ENCODE measurements at regions not wholly inside any gene's neighbourhood (a gene's known extent, or its start where the extent isn't known, plus 50 kb on each side); places are given as distances from the start of the nearest gene placed in this dataset.

DNA sequence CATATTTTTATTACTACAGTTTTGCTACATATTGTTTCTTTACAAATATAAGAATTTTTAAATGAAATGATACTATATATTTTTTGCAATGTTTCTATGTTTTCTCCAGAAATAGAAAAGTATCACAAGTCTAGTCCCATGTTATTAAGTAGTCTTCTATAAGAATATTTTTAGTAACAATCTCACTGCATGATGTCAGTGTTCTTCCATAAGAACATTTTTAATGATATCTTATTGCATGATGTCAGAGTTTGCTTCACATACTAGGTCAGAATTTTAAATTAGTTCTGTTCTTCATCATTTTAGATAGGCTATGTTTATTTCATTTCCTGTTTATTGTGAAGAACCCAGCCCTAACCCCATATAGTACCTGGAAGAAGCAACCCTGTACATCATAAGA lies 265.3 kb upstream of the IL12A start:
- Mint-ChIP-seq H3K9me3 (peaks cover 0 to 4% of the 10 kb centered on the region in 2 donors), H3K27ac (no peak overlapping the region), H3K4me1 (ENCODE audit: low read depth) (no peaks in the 10 kb centered on the region), H3K27me3 (ENCODE audit: low read depth) (no peaks in the 10 kb centered on the region), H3K36me3 (ENCODE audit: insufficient read depth in 2 of 2) (no peaks in the 10 kb centered on the region), H3K4me3 (no peak overlapping the region)
- ATAC-seq (replicated peaks in 1 of 2) (no peak), DNase-seq (no peak)

DNA sequence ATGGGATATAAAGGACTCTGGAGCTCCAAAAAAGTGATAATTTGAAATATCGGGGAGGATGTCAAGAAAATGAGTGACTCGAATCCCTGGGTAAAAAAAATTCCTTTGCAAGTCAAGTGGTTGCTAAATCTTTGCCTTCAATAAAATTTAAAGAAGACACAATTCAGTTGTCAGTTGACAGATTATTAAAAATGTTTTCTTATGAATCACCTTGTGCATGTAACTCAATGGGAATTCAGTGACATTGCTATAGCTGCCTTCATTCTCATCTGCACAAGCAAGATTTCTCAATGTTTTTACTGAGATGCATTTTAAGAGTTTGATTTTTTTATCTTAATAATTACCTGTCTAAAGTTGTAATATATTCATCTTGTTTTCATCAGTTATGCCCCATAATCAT lies 264.0 kb upstream of the IL12A start:
- Mint-ChIP-seq H3K36me3 (ENCODE audit: insufficient read depth in 2 of 2) (no peaks in the 10 kb centered on the region), H3K4me3 (no peak overlapping the region), H3K27me3 (ENCODE audit: low read depth) (no peaks in the 10 kb centered on the region), H3K4me1 (ENCODE audit: low read depth) (no peaks in the 10 kb centered on the region), H3K27ac (no peak overlapping the region), H3K9me3 (peaks cover 0 to 4% of the 10 kb centered on the region in 2 donors)
- DNase-seq, result no peak
- no peak for ATAC-seq (replicated peaks in 1 of 2)

DNA sequence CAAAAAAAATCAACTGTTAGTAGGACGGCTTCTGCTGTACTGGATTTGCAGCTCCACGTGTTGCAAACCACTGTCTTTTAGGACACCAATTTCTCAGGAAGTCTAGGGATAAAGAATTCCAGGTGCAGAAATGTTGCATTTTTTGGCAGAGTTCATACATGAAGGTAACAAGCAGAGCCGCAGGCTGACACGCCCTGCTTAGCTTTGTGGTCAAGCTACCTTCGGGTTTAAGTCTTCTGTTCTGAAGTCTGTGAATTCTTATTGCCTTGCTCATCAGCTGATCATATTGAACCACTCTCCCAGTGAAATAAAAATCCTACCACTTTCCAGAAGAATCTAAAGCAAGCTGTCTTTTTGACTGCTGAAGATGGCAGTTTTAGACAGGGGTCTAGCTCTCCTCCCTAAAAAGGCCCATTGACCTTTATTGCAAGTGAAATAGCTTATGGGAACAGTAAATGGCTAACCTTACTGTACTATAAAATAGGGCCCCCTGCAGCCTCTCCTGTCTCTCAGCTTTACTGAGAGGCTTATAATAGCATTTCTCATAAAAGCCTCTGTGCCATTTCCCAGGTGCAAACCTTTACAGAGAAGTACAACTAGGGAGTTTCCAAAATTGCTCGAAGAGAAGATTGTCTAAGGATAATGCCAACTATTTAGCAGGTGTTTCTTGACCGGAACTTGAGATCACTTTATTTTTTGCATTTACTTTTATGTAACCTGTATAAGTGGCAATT lies 262.2 kb upstream of the IL12A start:
- Mint-ChIP-seq H3K36me3 (ENCODE audit: insufficient read depth in 2 of 2) (no peaks in the 10 kb centered on the region), H3K4me3 (no peak overlapping the region), H3K4me1 (ENCODE audit: low read depth) (no peaks in the 10 kb centered on the region), H3K9me3 (peaks cover 0 to 4% of the 10 kb centered on the region in 2 donors), H3K27me3 (ENCODE audit: low read depth) (no peaks in the 10 kb centered on the region), H3K27ac (no peak overlapping the region)
- ATAC-seq (replicated peaks in 1 of 2) (no peak), DNase-seq (no peak)

DNA sequence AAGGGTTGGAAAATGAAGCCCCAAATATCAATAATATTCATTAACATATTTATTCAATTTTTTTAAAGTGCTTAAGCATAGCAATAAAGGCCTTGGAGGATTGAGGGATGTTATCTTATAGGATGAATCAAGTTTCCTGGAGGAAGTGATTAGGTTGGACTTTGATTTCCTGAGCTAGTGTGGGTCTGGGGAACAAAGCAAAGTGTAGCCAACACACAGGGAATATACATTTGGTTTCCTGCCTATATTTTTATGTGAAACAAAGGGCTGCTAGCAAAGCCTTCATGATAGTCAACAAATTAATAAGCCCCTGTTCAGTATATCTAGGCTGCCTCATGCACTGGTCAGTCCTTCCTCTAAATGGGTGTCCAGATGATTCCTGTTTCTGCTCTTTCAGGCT lies 261.1 kb upstream of the IL12A start:
- ATAC-seq (replicated peaks in 1 of 2), result no peak
- Mint-ChIP-seq H3K4me1 (ENCODE audit: low read depth) (no peaks in the 10 kb centered on the region), H3K4me3 (no peak overlapping the region), H3K36me3 (ENCODE audit: insufficient read depth in 2 of 2) (no peaks in the 10 kb centered on the region), H3K9me3 (peaks cover 0 to 1% of the 10 kb centered on the region in 2 donors), H3K27ac (no peak overlapping the region), H3K27me3 (ENCODE audit: low read depth) (no peaks in the 10 kb centered on the region)
- no peak for DNase-seq

DNA sequence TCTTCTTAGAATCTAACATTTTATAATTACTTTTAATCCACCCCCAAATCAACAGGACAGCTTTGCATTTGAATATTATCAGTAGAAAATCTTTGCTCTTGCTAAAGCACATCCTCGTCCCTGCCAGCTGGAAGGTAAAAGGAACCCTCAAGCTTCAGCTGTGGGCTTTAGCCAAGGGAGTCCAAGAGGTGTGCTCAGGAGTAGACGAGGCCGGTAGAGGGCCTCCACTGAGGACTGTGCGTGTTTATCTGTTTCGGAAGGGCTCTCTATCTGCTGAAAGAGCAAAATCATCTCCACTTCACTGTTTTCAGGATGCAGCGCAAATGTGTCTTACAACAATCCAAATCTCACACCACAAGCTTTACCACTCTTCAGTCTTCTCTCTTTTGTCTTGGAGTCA lies 257.4 kb upstream of the IL12A start:
- Mint-ChIP-seq H3K9me3 (peaks cover 0 to 1% of the 10 kb centered on the region in 2 donors), H3K27ac (no peak overlapping the region), H3K4me1 (ENCODE audit: low read depth) (no peaks in the 10 kb centered on the region), H3K4me3 (no peak overlapping the region), H3K36me3 (ENCODE audit: insufficient read depth in 2 of 2) (no peaks in the 10 kb centered on the region), H3K27me3 (ENCODE audit: low read depth) (no peaks in the 10 kb centered on the region)
- DNase-seq (no peak), ATAC-seq (replicated peaks in 1 of 2) (no peak)

DNA sequence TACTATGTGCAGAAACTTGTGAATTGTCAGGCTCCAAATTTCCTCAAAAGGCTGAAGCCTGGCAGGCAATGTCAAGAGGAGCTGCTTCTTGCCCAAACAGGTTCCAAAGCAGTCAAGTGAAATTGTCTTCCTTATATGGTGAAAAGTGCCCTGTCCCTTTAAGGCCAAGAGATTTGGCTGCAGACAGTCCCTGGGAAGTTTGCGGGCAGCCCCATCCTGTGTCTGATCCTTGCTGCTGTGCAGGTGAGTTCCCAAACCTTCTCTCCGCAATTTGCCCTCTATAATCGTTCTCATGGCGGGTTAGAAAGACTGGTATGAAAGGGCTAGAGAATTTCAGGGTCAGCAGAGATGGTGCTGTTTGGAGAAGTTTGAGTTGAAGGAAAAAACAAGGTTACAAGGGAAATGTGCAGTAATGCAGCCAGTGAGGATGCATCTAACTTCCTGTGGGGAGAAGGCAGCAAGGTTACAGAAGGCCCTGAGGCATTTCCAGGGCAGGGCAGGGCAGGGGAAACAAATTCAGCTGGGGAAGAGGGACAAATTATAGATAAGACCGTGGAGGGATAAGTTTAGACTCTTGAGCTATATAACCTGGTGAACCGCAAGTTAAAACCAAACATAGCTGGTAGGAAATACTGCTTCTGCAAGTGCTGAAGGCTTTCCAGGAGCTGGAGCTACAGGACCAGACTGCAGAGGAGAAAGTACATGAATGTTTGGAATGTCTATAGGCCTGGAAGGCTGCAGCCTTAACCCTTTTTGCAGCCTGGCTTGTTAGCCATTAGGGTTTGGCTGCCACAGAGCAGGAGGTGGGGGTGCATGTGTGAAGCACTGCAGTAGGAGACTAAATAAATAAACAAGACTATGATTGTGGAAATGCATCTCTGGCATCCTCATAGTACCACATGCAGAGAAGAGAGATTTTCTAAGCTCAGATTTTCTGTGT lies 256.2 kb upstream of the IL12A start:
- no peaks in the 10 kb centered on the region for H3K27me3 Mint-ChIP-seq (ENCODE audit: low read depth)
- H3K36me3 Mint-ChIP-seq (ENCODE audit: insufficient read depth in 2 of 2), result no peaks in the 10 kb centered on the region
- H3K4me1 Mint-ChIP-seq (ENCODE audit: low read depth), result no peaks in the 10 kb centered on the region
- H3K27ac Mint-ChIP-seq, result no peak overlapping the region
- no peak overlapping the region for H3K4me3 Mint-ChIP-seq
- no peak for DNase-seq
- H3K9me3 Mint-ChIP-seq, result peaks cover 0 to 1% of the 10 kb centered on the region in 2 donors
- no peak for ATAC-seq (replicated peaks in 1 of 2)

DNA sequence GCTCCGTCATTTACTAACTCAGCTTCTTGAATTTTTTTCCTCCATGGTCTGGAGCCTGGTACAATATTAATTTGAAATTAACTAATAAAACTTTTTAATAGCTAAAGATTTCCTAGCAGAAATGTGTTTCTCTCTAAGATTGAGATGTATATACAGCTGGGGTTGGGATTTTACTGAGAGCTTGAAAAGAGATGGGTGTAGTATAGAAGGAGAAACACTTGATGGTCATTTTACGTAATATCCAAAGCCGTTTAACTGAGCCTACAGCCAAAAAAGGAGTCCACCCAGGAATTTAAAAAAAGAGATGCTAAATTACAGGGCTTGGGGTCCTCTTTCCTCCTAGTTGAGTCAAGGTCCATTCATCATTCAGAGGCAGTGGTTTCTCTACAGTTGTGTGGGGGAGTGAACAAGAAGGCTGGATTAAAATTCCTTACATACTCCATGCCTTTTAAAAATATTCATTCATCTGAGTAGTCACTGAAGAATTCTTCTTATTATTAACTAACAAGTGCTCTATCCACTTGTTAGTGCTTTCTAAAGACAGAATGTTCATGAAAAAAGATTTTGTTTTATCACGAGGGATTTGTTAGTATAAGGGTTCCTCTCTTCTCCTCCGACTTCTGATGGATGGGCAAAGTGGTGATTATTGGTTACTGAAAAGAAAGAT lies 255.3 kb upstream of the IL12A start:
- Mint-ChIP-seq H3K9me3 (peaks cover 0 to 1% of the 10 kb centered on the region in 2 donors), H3K27me3 (ENCODE audit: low read depth) (no peaks in the 10 kb centered on the region), H3K27ac (no peak overlapping the region), H3K36me3 (ENCODE audit: insufficient read depth in 2 of 2) (no peaks in the 10 kb centered on the region), H3K4me3 (no peak overlapping the region), H3K4me1 (ENCODE audit: low read depth) (no peaks in the 10 kb centered on the region)
- no peak for ATAC-seq (replicated peaks in 1 of 2)
- DNase-seq, result no peak

DNA sequence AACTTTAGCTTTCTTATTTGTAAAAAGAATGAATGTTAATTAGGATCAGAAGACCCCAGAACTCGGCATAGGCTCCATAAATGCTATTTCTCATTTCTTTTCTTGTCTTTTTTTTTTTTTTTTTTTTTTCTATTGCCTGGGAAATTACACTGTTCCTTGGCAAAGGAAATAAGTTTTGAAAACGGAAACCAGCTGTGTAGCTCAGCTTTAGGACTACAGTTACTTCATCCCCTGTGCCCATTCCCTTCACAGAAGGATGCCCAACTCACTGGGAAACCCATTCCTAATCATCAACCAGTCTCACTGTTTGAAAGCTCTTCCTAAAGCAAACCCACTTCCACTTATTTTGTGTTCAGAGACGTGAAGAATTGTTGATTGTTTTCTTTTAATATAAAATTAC lies 254.0 kb upstream of the IL12A start:
- no peak for DNase-seq
- H3K27me3 Mint-ChIP-seq (ENCODE audit: low read depth), result no peaks in the 10 kb centered on the region
- no peak overlapping the region for H3K27ac Mint-ChIP-seq
- no peaks in the 10 kb centered on the region for H3K36me3 Mint-ChIP-seq (ENCODE audit: insufficient read depth in 2 of 2)
- H3K4me1 Mint-ChIP-seq (ENCODE audit: low read depth), result no peaks in the 10 kb centered on the region
- H3K4me3 Mint-ChIP-seq, result no peak overlapping the region
- H3K9me3 Mint-ChIP-seq, result peaks cover 0 to 1% of the 10 kb centered on the region in 2 donors
- no peak for ATAC-seq (replicated peaks in 1 of 2)

DNA sequence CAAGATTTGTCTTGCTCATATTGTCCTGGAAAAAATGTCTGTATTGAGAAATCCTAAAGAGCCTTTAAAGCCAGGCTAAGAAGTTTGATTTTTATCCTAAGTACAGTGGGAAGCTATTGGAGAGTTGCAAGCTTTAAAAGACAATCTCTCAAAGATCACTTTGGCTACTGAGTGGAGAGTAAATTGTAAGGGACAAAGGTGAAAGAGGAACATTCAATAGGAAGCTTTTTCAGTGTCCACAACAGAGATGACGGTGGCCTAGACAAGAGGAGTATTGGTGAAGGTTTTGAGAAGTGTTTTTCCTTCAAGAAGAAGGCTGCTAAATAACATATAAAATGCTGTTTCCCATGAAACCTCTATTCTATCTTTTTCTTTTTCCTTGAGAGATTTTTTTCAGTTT lies 249.5 kb upstream of the IL12A start:
- Mint-ChIP-seq H3K9me3 (no peaks in the 10 kb centered on the region), H3K27ac (no peak overlapping the region), H3K4me1 (ENCODE audit: low read depth) (no peaks in the 10 kb centered on the region), H3K4me3 (no peak overlapping the region), H3K36me3 (ENCODE audit: insufficient read depth in 2 of 2) (no peaks in the 10 kb centered on the region), H3K27me3 (ENCODE audit: low read depth) (no peaks in the 10 kb centered on the region)
- ATAC-seq (replicated peaks in 1 of 2) (no peak), DNase-seq (no peak)

DNA sequence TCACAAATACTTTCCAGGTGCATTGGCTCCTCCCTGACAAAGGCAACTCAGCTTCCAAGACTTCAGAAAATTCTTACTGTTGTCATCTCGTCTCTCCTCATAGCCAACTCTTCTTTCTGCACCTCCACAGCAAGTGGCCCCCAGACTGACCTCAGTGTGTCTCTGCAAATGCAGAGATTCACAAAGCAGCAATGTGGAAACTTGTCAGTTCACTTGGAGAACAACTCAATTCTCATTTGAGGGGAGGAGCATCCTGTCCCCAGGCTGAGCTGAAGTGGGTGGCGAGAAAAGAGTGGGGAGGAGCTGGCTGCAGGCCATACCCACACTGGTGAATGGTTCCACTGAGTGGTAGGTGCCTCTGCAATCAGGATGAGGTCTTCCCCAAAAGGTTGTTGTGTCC lies 248.7 kb upstream of the IL12A start:
- H3K4me1 Mint-ChIP-seq (ENCODE audit: low read depth), result no peaks in the 10 kb centered on the region
- no peak overlapping the region for H3K27ac Mint-ChIP-seq
- no peaks in the 10 kb centered on the region for H3K9me3 Mint-ChIP-seq
- no peaks in the 10 kb centered on the region for H3K36me3 Mint-ChIP-seq (ENCODE audit: insufficient read depth in 2 of 2)
- DNase-seq (no peak), ATAC-seq (replicated peaks in 1 of 2) (no peak)
- H3K4me3 Mint-ChIP-seq, result no peak overlapping the region
- no peaks in the 10 kb centered on the region for H3K27me3 Mint-ChIP-seq (ENCODE audit: low read depth)

DNA sequence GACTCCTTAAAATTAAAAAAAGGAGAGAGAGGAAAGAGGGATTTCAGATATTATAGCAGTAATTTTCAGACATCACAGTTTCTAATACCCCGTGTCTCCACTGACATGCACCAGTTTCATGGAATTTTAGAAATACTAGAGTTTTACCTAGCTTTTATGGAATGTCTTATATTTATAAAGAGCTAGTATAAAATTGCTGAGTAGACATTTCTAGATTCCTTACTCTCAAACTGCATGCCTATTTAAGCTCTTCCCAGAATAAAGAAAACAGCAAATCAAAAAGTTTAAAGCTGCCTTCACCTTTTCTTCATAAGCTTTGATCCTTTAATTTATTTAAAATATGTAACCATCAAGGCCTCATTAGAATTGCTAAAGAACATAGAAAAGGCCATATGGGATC lies 247.4 kb upstream of the IL12A start:
- ATAC-seq (replicated peaks in 1 of 2) (no peak), DNase-seq (no peak)
- Mint-ChIP-seq H3K27ac (no peak overlapping the region), H3K4me1 (ENCODE audit: low read depth) (no peaks in the 10 kb centered on the region), H3K27me3 (ENCODE audit: low read depth) (peaks cover 1% of the 10 kb centered on the region), H3K4me3 (no peak overlapping the region), H3K9me3 (no peaks in the 10 kb centered on the region), H3K36me3 (ENCODE audit: insufficient read depth in 2 of 2) (no peaks in the 10 kb centered on the region)

DNA sequence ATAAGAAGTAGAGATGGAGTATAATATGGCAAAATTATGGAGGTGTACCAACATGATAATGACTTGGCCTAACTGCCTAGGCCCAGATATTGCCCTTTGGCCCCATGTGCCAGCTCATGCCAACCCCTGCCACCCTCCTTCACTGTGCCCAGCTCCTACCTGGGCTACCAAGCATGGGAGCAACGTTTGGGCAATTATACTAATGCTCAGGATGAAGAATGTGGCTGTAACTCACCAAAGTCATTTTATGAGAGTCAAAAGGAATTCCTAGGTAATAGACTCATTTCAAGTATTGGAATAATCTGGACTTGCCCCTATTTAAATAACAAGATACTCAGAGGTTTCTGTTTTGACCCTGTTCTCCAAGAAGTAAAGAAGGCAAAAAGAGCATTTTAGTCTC lies 240.2 kb upstream of the IL12A start:
- Mint-ChIP-seq H3K9me3 (peaks cover 0 to 3% of the 10 kb centered on the region in 2 donors), H3K27me3 (ENCODE audit: low read depth) (peaks cover 18% of the 10 kb centered on the region), H3K4me3 (no peak overlapping the region), H3K36me3 (ENCODE audit: insufficient read depth in 2 of 2) (no peaks in the 10 kb centered on the region), H3K4me1 (ENCODE audit: low read depth) (no peaks in the 10 kb centered on the region), H3K27ac (no peak overlapping the region)
- DNase-seq (no peak), ATAC-seq (replicated peaks in 1 of 2) (no peak)

DNA sequence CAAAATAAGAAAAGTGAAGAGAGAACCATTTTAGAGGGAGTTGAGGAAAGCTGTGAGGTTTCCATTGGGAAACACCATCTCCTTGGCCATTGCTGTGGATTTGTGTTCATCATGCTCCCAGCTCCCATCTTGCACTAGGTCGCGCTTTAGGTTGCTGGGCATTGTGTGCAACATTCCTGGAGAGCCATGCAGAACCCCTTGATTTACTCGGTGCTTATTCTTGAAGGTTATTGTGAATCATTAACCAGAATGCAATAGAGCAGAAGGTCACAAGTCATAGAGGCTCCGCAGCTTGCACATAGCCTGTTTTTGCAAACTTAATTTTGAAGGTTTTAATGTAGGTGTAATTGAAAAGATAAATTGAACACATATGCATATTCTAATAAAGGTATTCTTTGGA lies 239.2 kb upstream of the IL12A start:
- Mint-ChIP-seq H3K9me3 (peaks cover 0 to 3% of the 10 kb centered on the region in 2 donors), H3K36me3 (ENCODE audit: insufficient read depth in 2 of 2) (no peaks in the 10 kb centered on the region), H3K27me3 (ENCODE audit: low read depth) (peaks cover 18% of the 10 kb centered on the region), H3K4me3 (no peak overlapping the region), H3K4me1 (ENCODE audit: low read depth) (no peaks in the 10 kb centered on the region), H3K27ac (no peak overlapping the region)
- no peak for ATAC-seq (replicated peaks in 1 of 2)
- DNase-seq, result no peak

Data from activated T-cell treated with anti-CD3 and anti-CD28 coated beads, Interleukin-2, amount 50 U/mL, for 72 hours (primary cell).